SK-N-SH (cell line): ENCODE measurements at regions not wholly inside any gene's neighbourhood (a gene's known extent, or its start where the extent isn't known, plus 50 kb on each side); places are given as distances from the start of the nearest gene placed in this dataset.
A peak's percentile ranks its signal among the peaks of the same experiment; 100 is the strongest.

Experiments
- CHD2 ChIP-seq: fragments of 150-350 bp; IDR thresholded peaks from 2 replicates; pipeline ENCODE4 v1.6.1; 2018; ENCODE audit warnings: low read length; ENCODE audit not compliant: partially characterized antibody
- CTCF ChIP-seq: fragments of 200-600 bp; sonication (generic); IDR thresholded peaks from 2 replicates; pipeline ENCODE4 v1.6.1; 2017; ENCODE audit warnings: antibody characterized with exemption, mild to moderate bottlenecking, moderate library complexity
- EP300 ChIP-seq, 2 experiments: IDR thresholded peaks; 2 replicates each; pipeline versions ENCODE4 v1.4.0 to v1.6.1; 2012; ENCODE audit warnings: borderline replicate concordance in 1 of 2, low read depth in 1 of 2, low read length in 1 of 2
- MEF2A ChIP-seq: IDR thresholded peaks from 2 replicates; pipeline ENCODE4 v1.4.0; 2012; ENCODE audit warnings: low read depth, borderline replicate concordance
- PBX3 ChIP-seq: IDR thresholded peaks from 2 replicates; pipeline ENCODE4; 2012
- RAD21 ChIP-seq: IDR thresholded peaks from 2 replicates; pipeline ENCODE4 v1.6.1; 2012; ENCODE audit warnings: mild to moderate bottlenecking, low read length
- REST ChIP-seq: IDR thresholded peaks from 2 replicates; pipeline ENCODE4 v1.6.1; 2012; ENCODE audit warnings: mild to moderate bottlenecking, low read depth, low read length, moderate library complexity
- YY1 ChIP-seq: IDR thresholded peaks from 2 replicates; pipeline ENCODE4 v1.4.0; 2012; ENCODE audit warnings: low read depth, mild to moderate bottlenecking
- TF ChIP-seq, protein P1 (sequence below): fragments of 150-350 bp; IDR thresholded peaks from 2 replicates; pipeline ENCODE4 v1.6.1; 2016; ENCODE audit warnings: mild to moderate bottlenecking, low read depth, low read length

DNA sequence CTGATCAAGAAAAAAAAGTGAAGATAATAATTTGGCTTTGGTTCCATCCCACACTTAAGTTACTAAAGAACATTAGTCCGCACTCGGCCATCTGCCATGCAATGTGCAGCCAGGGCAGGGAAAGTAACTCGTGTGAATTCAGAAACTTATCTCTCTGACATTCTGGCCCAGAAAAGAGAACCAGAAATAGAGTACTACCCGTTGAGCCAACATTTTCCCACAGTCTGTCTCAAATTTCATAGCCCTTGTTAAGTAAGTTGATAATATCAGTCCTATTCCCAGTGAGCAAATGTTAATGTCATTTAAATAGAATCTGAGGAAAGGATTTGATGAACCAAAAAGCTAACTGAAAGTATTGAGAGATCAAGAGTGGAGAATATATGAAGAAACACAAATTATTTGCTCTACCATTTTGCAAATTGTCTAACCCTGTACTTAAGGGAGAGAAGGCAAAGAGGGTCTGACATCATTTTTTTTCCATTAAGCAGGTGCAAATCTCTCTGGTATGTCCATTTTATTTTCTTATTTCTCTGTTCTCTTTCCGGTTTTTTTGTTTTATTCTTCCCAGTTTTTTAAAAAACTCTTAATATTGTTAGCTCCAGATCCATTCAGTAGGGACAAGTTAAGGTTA, 156.3 kb downstream of the NDFIP2 start:
- TF ChIP-seq RAD21: no peak
- TF ChIP-seq CTCF: no peak
- peak; percentile 16; the same call in 1 of the 2 replicates for TF ChIP-seq MEF2A
- peak in 1 of 2 experiments; percentile 38; a peak in 1 of 4 replicates for TF ChIP-seq EP300 (IDR thresholded peaks at IDR 0.05; ENCODE audit: borderline replicate concordance in 1 of 2, low read depth in 1 of 2, low read length in 1 of 2)
- TF ChIP-seq, protein P1, sequence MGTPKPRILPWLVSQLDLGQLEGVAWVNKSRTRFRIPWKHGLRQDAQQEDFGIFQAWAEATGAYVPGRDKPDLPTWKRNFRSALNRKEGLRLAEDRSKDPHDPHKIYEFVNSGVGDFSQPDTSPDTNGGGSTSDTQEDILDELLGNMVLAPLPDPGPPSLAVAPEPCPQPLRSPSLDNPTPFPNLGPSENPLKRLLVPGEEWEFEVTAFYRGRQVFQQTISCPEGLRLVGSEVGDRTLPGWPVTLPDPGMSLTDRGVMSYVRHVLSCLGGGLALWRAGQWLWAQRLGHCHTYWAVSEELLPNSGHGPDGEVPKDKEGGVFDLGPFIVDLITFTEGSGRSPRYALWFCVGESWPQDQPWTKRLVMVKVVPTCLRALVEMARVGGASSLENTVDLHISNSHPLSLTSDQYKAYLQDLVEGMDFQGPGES: no peak
- TF ChIP-seq CHD2: no peak
- no peak for TF ChIP-seq YY1
- TF ChIP-seq REST: no peak
- no peak; the same call in 1 of the 2 replicates for TF ChIP-seq PBX3
